GM23338 (cell line): ENCODE measurements at regions not wholly inside any gene's neighbourhood (a gene's known extent, or its start where the extent isn't known, plus 50 kb on each side); places are given as distances from the start of the nearest gene placed in this dataset.

Source experiments
- CREB1 ChIP-seq: fragments of 250-450 bp; sonication (Bioruptor Pico); IDR thresholded peaks from 2 replicates; pipeline ENCODE4 v1.5.0; 2020; ENCODE audit warnings: low read depth, mild to moderate bottlenecking, moderate library complexity
- EZH2 ChIP-seq: fragments of 200-600 bp; sonication (generic); IDR thresholded peaks from one replicate; pipeline ENCODE4 v1.8.0; 2017; ENCODE audit warnings: antibody characterized with exemption, mild to moderate bottlenecking, low read depth; ENCODE audit not compliant: unreplicated experiment
- EZH2phosphoT487 ChIP-seq: fragments of 200-600 bp; sonication (generic); IDR thresholded peaks from one replicate; pipeline ENCODE4 v1.8.1; 2018; ENCODE audit warnings: antibody characterized with exemption; ENCODE audit not compliant: unreplicated experiment
- JUNB ChIP-seq: IDR thresholded peaks from one replicate; pipeline ENCODE4 v1.6.1; 2016; ENCODE audit warnings: antibody characterized with exemption; ENCODE audit not compliant: unreplicated experiment
- NANOG ChIP-seq: IDR thresholded peaks from 2 replicates; pipeline ENCODE4 v1.6.1; 2016; ENCODE audit warnings: antibody characterized with exemption, borderline replicate concordance
- POLR2AphosphoS5 ChIP-seq: IDR thresholded peaks from 2 replicates; pipeline ENCODE4 v1.6.1; 2016; ENCODE audit warnings: antibody characterized with exemption, low read depth
- STAT1 ChIP-seq: IDR thresholded peaks from one replicate; pipeline ENCODE4 v1.6.1; 2016; ENCODE audit warnings: antibody characterized with exemption; ENCODE audit not compliant: unreplicated experiment
- ZNF331 ChIP-seq: fragments of 250-450 bp; sonication (Bioruptor Pico); IDR thresholded peaks from 2 replicates; pipeline ENCODE4 v1.5.0; 2020; ENCODE audit warnings: low read depth, mild to moderate bottlenecking, moderate library complexity
- ZNF462 ChIP-seq: fragments of 250-450 bp; sonication (Bioruptor Pico); IDR thresholded peaks from 2 replicates; pipeline ENCODE4 v1.5.0; 2020; ENCODE audit warnings: mild to moderate bottlenecking, moderate library complexity
- TF ChIP-seq, protein P1 (sequence below), 2 experiments: fragments of 200-600 bp in 1 of 2; sonication (generic) in 1 of 2; conservative IDR thresholded peaks; 2 replicates each; pipeline versions ENCODE4 v1.5.1 to v1.6.1; 2016 to 2017; ENCODE audit warnings: antibody characterized with exemption in 2 of 2, low read depth in 2 of 2, mild to moderate bottlenecking in 2 of 2, moderate library complexity in 1 of 2
- TF ChIP-seq, protein P2 (sequence below): IDR thresholded peaks from one replicate; pipeline ENCODE4 v1.6.1; 2018; ENCODE audit warnings: antibody characterized with exemption; ENCODE audit not compliant: unreplicated experiment

DNA sequence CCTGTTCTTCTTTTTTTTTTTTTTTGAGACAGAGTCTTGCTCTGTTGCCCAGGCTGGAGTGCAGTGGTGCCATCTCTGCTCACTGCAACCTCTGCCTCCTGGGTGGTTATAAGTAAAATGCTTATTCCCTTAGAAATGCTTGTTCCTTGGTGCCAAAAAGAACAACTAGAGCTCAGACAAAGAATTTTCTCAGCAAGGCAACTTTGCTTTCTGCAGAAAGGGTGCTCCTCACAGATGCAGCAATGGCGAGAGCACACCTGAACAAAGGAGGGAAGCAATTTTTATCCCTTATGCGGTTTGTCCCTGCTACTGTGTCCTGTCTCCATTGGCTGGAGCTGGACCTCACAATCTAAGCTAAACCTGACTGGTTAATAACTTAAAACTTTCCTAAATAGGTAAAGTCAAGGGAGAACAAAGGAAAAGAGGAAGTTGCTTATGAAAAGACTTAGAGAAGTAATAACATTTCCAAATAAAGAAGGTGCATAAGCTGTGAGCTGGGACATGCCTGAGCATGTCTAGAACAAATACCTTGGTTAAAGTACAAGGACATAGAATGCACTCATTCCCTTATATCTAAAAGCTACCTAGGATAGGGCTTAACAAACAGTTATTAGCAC lies 90.0 kb upstream of the PRR5 start (continued):
- no peak for TF ChIP-seq ZNF462 (CRISPR knock-in tag)
- no peak for TF ChIP-seq EZH2phosphoT487
- TF ChIP-seq NANOG, result no peak
- no peak for TF ChIP-seq ZNF331 (CRISPR knock-in tag)
- no peak for TF ChIP-seq POLR2AphosphoS5
- no peak for TF ChIP-seq STAT1
- TF ChIP-seq, protein P1, sequence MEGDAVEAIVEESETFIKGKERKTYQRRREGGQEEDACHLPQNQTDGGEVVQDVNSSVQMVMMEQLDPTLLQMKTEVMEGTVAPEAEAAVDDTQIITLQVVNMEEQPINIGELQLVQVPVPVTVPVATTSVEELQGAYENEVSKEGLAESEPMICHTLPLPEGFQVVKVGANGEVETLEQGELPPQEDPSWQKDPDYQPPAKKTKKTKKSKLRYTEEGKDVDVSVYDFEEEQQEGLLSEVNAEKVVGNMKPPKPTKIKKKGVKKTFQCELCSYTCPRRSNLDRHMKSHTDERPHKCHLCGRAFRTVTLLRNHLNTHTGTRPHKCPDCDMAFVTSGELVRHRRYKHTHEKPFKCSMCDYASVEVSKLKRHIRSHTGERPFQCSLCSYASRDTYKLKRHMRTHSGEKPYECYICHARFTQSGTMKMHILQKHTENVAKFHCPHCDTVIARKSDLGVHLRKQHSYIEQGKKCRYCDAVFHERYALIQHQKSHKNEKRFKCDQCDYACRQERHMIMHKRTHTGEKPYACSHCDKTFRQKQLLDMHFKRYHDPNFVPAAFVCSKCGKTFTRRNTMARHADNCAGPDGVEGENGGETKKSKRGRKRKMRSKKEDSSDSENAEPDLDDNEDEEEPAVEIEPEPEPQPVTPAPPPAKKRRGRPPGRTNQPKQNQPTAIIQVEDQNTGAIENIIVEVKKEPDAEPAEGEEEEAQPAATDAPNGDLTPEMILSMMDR (conservative IDR thresholded peaks at IDR 0.05; ENCODE audit: low read depth in 2 of 2), result no peak
- TF ChIP-seq JUNB, result no peak
- TF ChIP-seq CREB1 (CRISPR knock-in tag), result no peak
- TF ChIP-seq, protein P2, sequence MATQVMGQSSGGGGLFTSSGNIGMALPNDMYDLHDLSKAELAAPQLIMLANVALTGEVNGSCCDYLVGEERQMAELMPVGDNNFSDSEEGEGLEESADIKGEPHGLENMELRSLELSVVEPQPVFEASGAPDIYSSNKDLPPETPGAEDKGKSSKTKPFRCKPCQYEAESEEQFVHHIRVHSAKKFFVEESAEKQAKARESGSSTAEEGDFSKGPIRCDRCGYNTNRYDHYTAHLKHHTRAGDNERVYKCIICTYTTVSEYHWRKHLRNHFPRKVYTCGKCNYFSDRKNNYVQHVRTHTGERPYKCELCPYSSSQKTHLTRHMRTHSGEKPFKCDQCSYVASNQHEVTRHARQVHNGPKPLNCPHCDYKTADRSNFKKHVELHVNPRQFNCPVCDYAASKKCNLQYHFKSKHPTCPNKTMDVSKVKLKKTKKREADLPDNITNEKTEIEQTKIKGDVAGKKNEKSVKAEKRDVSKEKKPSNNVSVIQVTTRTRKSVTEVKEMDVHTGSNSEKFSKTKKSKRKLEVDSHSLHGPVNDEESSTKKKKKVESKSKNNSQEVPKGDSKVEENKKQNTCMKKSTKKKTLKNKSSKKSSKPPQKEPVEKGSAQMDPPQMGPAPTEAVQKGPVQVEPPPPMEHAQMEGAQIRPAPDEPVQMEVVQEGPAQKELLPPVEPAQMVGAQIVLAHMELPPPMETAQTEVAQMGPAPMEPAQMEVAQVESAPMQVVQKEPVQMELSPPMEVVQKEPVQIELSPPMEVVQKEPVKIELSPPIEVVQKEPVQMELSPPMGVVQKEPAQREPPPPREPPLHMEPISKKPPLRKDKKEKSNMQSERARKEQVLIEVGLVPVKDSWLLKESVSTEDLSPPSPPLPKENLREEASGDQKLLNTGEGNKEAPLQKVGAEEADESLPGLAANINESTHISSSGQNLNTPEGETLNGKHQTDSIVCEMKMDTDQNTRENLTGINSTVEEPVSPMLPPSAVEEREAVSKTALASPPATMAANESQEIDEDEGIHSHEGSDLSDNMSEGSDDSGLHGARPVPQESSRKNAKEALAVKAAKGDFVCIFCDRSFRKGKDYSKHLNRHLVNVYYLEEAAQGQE, result no peak
- no peak for TF ChIP-seq EZH2
